CD4-positive, alpha-beta memory T cell (primary cell): ENCODE measurements at regions not wholly inside any gene's neighbourhood (a gene's known extent, or its start where the extent isn't known, plus 50 kb on each side); places are given as distances from the start of the nearest gene placed in this dataset.
"Not testable (repeated sequence)": the region's sequence is repeated elsewhere in the genome, so short reads cannot be mapped to it uniquely, and the experiment has no call there.

Experiments used
- CTCF ChIA-PET: fragments of 350-600 bp; sonication (Branson Sonifier 250); formaldehyde crosslinking; loops from one replicate; lab custom pipeline; 2021; ENCODE audit warnings: inconsistent platforms; ENCODE audit not compliant: partially characterized antibody; lab: Charles Lee
- POLR2A ChIA-PET: fragments of 350-600 bp; sonication (Branson Sonifier 250); formaldehyde crosslinking; loops from one replicate; lab custom pipeline; 2021; ENCODE audit not compliant: partially characterized antibody; lab: Charles Lee
- DNase-seq, 5 donors: peaks; one replicate each; pipeline versions ENCODE4 v3.0.0 to v3.0.0-alpha.2; 2020 to 2022; ENCODE audit warnings: mixed read lengths in 1 of 5
- H3K27ac ChIP-seq: one replicate; pipeline ENCODE4 v1.7.0; 2013; ENCODE audit warnings: low read depth, low read length
- H3K27me3 ChIP-seq: 2 replicates; pipeline ENCODE4 v1.7.0; 2013; ENCODE audit warnings: mild to moderate bottlenecking, low read length, moderate library complexity; ENCODE audit not compliant: insufficient read depth
- H3K36me3 ChIP-seq: 2 replicates; pipeline ENCODE4 v1.7.0; 2013; ENCODE audit warnings: mild to moderate bottlenecking, low read length, moderate library complexity; ENCODE audit not compliant: insufficient read depth
- H3K4me1 ChIP-seq: 2 replicates; pipeline ENCODE4 v1.7.0; 2013; ENCODE audit warnings: mild to moderate bottlenecking, low read length, moderate library complexity; ENCODE audit not compliant: insufficient read depth
- H3K4me3 ChIP-seq, 2 donors: one replicate each; pipeline ENCODE4 v1.7.0; 2013; ENCODE audit warnings: low read length in 2 of 2, mild to moderate bottlenecking in 1 of 2
- H3K9me3 ChIP-seq, 2 donors: one replicate each; pipeline ENCODE4 v1.7.0; 2013; ENCODE audit warnings: low read length in 2 of 2, control low read depth in 1 of 2; ENCODE audit not compliant: control insufficient read depth in 1 of 2
- H3K27ac Mint-ChIP-seq, 7 donors: one replicate each; pipeline ENCODE4 v1.8.0; 2020 to 2021; ENCODE audit warnings: mixed read lengths in 7 of 7, mild to moderate bottlenecking in 6 of 7, inconsistent platforms in 3 of 7, moderate library complexity in 3 of 7
- H3K27me3 Mint-ChIP-seq, 2 donors: one replicate each; pipeline ENCODE4 v1.8.0; 2020 to 2021; ENCODE audit warnings: mixed read lengths in 2 of 2
- H3K36me3 Mint-ChIP-seq, 2 donors: one replicate each; pipeline ENCODE4 v1.8.0; 2020 to 2021; ENCODE audit warnings: mixed read lengths in 2 of 2, inconsistent platforms in 1 of 2, mild to moderate bottlenecking in 1 of 2
- H3K4me1 Mint-ChIP-seq, 4 donors: one replicate each; pipeline ENCODE4 v1.8.0; 2020 to 2021; ENCODE audit warnings: mixed read lengths in 4 of 4, mild to moderate bottlenecking in 1 of 4
- H3K4me3 Mint-ChIP-seq, 8 donors: one replicate each; pipeline ENCODE4 v1.8.0; 2020 to 2021; ENCODE audit warnings: mixed read lengths in 8 of 8, mild to moderate bottlenecking in 7 of 8, moderate library complexity in 6 of 8, inconsistent platforms in 3 of 8
- H3K9me3 Mint-ChIP-seq, 8 donors: one replicate each; pipeline ENCODE4 v1.8.0; 2020 to 2021; ENCODE audit warnings: mixed read lengths in 8 of 8, mild to moderate bottlenecking in 5 of 8, inconsistent platforms in 3 of 8, moderate library complexity in 1 of 8
- intact Hi-C: fragments of 100-400 bp; cut with micrococcal nuclease; formaldehyde crosslinking; loops from one replicate; pipeline ENCODE4 v1.15.1; 2023

DNA sequence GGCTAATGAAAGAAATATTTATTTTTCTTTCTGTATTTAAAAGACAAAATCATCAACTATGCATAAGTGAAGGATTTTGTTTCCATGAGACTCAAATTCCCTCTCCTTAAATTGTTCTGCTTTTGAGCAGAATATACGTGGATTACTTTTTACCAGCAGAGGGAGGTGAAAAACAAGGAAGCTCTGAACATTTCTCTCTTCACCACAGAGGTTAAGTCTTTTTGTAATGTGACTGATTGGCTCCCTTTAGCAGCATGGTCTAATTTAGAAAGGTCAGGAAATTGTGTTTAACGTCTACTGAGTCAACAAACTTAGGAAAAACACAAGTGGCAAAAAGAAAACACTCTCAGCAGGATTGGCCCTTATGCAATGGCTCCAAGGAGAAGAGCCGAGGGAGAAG, 55.1 kb upstream of the F9 start:
- Mint-ChIP-seq H3K27me3 (no peaks in the 10 kb centered on the region), H3K36me3 (no peaks in the 10 kb centered on the region), H3K9me3 (peaks cover 0 to under 1% (median 0%) of the 10 kb centered on the region in 8 donors), H3K27ac (no peak overlapping the region), H3K4me3 (no peak overlapping the region), H3K4me1 (no peaks in the 10 kb centered on the region)
- no peak overlapping the region for H3K4me3 ChIP-seq
- H3K27me3 ChIP-seq, result no peaks in the 10 kb centered on the region
- H3K9me3 ChIP-seq, result no peaks in the 10 kb centered on the region
- no peak overlapping the region for H3K27ac ChIP-seq
- ChIA-PET POLR2A (no interaction called here), CTCF (no interaction called here)
- no peak for DNase-seq
- H3K36me3 ChIP-seq, result no peaks in the 10 kb centered on the region
- intact Hi-C loops, result no loop called here
- no peaks in the 10 kb centered on the region for H3K4me1 ChIP-seq

- POLR2A ChIA-PET, H3K4me1 ChIP-seq, H3K9me3 ChIP-seq, DNase-seq, H3K27me3 ChIP-seq, intact Hi-C loops, H3K27ac ChIP-seq, H3K36me3 Mint-ChIP-seq, H3K27me3 Mint-ChIP-seq, H3K36me3 ChIP-seq, H3K9me3 Mint-ChIP-seq, H3K27ac Mint-ChIP-seq, H3K4me3 Mint-ChIP-seq, H3K4me1 Mint-ChIP-seq, CTCF ChIA-PET, H3K4me3 ChIP-seq: not testable (repeated sequence)
Observed at GRCh38 chrX:139461945-139462344, 68.6 kb upstream of the F9 start.

DNA sequence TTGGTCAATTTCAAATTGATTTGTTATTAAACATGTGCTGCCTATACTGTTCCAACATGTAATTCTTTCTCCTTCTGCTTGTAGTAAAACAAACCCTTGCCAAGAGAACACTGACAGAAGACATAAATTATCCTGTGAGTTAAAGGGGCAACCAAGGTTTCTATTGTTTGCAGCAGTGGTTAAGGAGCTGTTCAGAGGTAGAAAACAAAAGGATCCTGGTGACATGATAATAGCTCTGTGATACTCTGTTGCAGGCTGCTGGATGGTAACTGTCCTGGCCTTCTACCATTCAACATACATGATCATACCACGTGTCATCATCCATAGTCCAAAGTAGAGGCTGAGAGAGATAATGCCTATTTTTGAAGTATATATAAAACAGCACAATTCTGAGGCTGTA, 75.8 kb upstream of the F9 start:
- Histone ChIP-seq H3K9me3 (no peaks in the 10 kb centered on the region), H3K36me3 (no peaks in the 10 kb centered on the region), H3K4me1 (no peaks in the 10 kb centered on the region), H3K27ac (no peak overlapping the region), H3K4me3 (no peak overlapping the region), H3K27me3 (no peaks in the 10 kb centered on the region)
- Mint-ChIP-seq H3K27ac (no peak overlapping the region), H3K36me3 (no peaks in the 10 kb centered on the region), H3K9me3 (no peaks in the 10 kb centered on the region), H3K4me3 (no peak overlapping the region), H3K27me3 (no peaks in the 10 kb centered on the region), H3K4me1 (no peaks in the 10 kb centered on the region)
- ChIA-PET POLR2A (no interaction called here), CTCF (no interaction called here)
- DNase-seq, result no peak
- intact Hi-C loops, result no loop called here

DNA sequence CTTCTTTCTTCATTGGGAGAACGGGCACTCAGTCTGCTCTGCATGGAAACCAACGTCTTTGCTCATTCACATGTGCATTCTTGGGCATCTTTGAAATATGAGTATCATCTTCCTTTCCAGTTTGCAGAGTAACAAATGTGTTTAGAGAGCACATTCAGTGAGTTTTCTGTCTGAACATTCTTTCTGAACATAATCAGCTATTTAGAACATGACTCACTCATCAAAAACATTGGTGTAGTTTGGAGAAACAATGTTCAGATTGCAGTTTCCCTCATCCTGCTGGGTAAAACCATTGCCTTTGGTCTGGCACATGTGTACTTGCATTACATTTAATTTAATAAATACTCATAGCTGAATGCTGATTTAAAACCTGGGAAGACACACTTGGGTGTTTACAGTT, 81.5 kb upstream of the F9 start:
- ChIA-PET CTCF (no interaction called here), POLR2A (no interaction called here)
- no peak overlapping the region for H3K27ac ChIP-seq
- H3K9me3 Mint-ChIP-seq, result peaks cover 0 to 4% (median under 1%) of the 10 kb centered on the region in 8 donors
- no peak overlapping the region for H3K4me3 ChIP-seq
- H3K27ac Mint-ChIP-seq, result no peak overlapping the region
- H3K36me3 Mint-ChIP-seq, result no peaks in the 10 kb centered on the region
- intact Hi-C loops, result no loop called here
- no peaks in the 10 kb centered on the region for H3K36me3 ChIP-seq
- no peak overlapping the region for H3K4me3 Mint-ChIP-seq
- H3K27me3 Mint-ChIP-seq, result no peaks in the 10 kb centered on the region
- H3K27me3 ChIP-seq, result no peaks in the 10 kb centered on the region
- no peaks in the 10 kb centered on the region for H3K9me3 ChIP-seq
- DNase-seq, result no peak
- H3K4me1 Mint-ChIP-seq, result no peaks in the 10 kb centered on the region
- H3K4me1 ChIP-seq, result no peaks in the 10 kb centered on the region

- no peak for DNase-seq
- CTCF ChIA-PET, result no interaction called here
- H3K27ac ChIP-seq, result no peak overlapping the region
- no peaks in the 10 kb centered on the region for H3K9me3 ChIP-seq
- POLR2A ChIA-PET, result no interaction called here
- Mint-ChIP-seq H3K36me3 (no peaks in the 10 kb centered on the region), H3K27me3 (no peaks in the 10 kb centered on the region), H3K4me1 (no peaks in the 10 kb centered on the region), H3K9me3 (peaks cover 0 to 7% (median 2%) of the 10 kb centered on the region in 8 donors), H3K27ac (no peak overlapping the region), H3K4me3 (no peak overlapping the region)
- H3K27me3 ChIP-seq, result no peaks in the 10 kb centered on the region
- intact Hi-C loops, result no loop called here
- no peak overlapping the region for H3K4me3 ChIP-seq
- H3K4me1 ChIP-seq, result no peaks in the 10 kb centered on the region
- H3K36me3 ChIP-seq, result no peaks in the 10 kb centered on the region
Observed at GRCh38 chrX:139446832-139447231, 83.7 kb upstream of the F9 start.

DNA sequence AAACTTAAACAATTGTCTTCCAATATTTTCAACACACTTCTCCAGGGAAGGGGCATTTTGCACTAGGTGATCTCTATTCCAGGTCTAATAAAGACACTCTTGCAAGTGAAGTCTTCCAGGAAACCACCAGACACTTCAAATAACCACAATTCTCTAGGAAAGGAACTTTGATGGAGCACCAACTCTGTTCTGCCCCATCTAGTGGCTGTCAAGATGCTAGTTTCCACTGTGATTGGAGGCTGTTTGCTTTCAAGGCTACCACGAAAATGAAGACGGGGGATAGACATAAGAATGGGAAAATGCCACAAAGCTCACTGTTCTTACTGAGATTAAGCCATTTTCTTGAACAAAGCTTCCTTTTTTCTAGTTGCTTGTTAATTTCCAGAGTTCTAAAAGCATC, 100.6 kb upstream of the F9 start:
- Histone ChIP-seq H3K9me3 (no peaks in the 10 kb centered on the region), H3K4me3 (no peak overlapping the region), H3K27ac (no peak overlapping the region), H3K4me1 (no peaks in the 10 kb centered on the region), H3K36me3 (no peaks in the 10 kb centered on the region), H3K27me3 (no peaks in the 10 kb centered on the region)
- Mint-ChIP-seq H3K27me3 (no peaks in the 10 kb centered on the region), H3K36me3 (no peaks in the 10 kb centered on the region), H3K9me3 (peaks cover 0 to 2% (median 0%) of the 10 kb centered on the region in 8 donors), H3K4me1 (no peaks in the 10 kb centered on the region), H3K27ac (no peak overlapping the region), H3K4me3 (no peak overlapping the region)
- no peak for DNase-seq
- intact Hi-C loops, result no loop called here
- POLR2A ChIA-PET, result no interaction called here
- CTCF ChIA-PET, result no interaction called here

GRCh38 chrX:139423186-139423585, 107.4 kb upstream of the F9 start:
- no peaks in the 10 kb centered on the region for H3K27me3 Mint-ChIP-seq
- Histone ChIP-seq H3K36me3 (no peaks in the 10 kb centered on the region), H3K27ac (no peak overlapping the region), H3K9me3 (no peaks in the 10 kb centered on the region), H3K4me3 (no peak overlapping the region), H3K27me3 (no peaks in the 10 kb centered on the region), H3K4me1 (no peaks in the 10 kb centered on the region)
- ChIA-PET POLR2A (no interaction called here), CTCF (no interaction called here)
- intact Hi-C loops, result no loop called here
- H3K36me3 Mint-ChIP-seq, result no peaks in the 10 kb centered on the region
- DNase-seq, result no peak
- no peak overlapping the region for H3K27ac Mint-ChIP-seq
- H3K4me3 Mint-ChIP-seq, result no peak overlapping the region
- H3K4me1 Mint-ChIP-seq, result no peaks in the 10 kb centered on the region
- H3K9me3 Mint-ChIP-seq, result no peaks in the 10 kb centered on the region

DNA sequence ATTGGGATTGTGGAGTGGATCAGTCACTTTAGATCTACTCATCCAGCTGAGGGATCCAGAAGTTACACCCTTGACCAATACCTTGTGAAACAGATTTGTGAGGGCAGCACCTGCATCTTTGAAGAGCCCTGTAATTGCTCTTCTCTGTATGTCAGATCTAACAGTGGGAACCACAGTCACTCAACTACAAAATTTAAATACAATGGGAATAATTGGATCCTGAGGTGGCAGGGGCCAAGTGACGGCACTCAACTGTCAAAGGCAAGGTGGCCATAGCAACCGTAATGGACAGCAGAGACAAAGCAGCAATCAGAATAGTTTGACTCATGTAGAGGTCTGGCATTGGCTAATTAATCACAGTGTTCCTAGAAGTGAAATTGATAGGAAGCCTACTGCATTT, 132.3 kb upstream of the F9 start:
- H3K27ac ChIP-seq, CTCF ChIA-PET, H3K4me1 Mint-ChIP-seq, H3K27me3 Mint-ChIP-seq, H3K4me3 ChIP-seq, intact Hi-C loops, H3K4me3 Mint-ChIP-seq, H3K9me3 ChIP-seq, H3K36me3 ChIP-seq, H3K36me3 Mint-ChIP-seq, H3K27ac Mint-ChIP-seq, POLR2A ChIA-PET, H3K4me1 ChIP-seq, DNase-seq, H3K27me3 ChIP-seq: not testable (repeated sequence)
- peaks cover 0 to 14% (median 4%) of the 10 kb centered on the region in 8 donors for H3K9me3 Mint-ChIP-seq
